Panc1 (cell line): ENCODE measurements at regions not wholly inside any gene's neighbourhood (a gene's known extent, or its start where the extent isn't known, plus 50 kb on each side); places are given as distances from the start of the nearest gene placed in this dataset.
A peak's percentile ranks its signal among the peaks of the same experiment; 100 is the strongest.

Source experiments
- ATAC-seq: fragments of 200-7000 bp; cut with Tn5 transposase; 2 replicates; pipeline ENCODE4 v1.9.1; 2020; ENCODE audit warnings: mild to moderate bottlenecking, moderate library complexity
- BruUV-seq: library from RNA; stranded (reverse); fragments of 400-500 nt; replicated peaks from 2 replicates; lab custom pipeline; 2021; lab: Mats Ljungman, UMichigan
- CTCF ChIA-PET: fragments of 300-600 bp; sonication (Branson Sonifier 250); formaldehyde crosslinking; loops from one replicate; lab custom pipeline; 2022; ENCODE audit warnings: antibody characterized with exemption; lab: Charles Lee
- POLR2A ChIA-PET: fragments of 300-600 bp; sonication (Branson Sonifier 250); formaldehyde crosslinking; loops from one replicate; lab custom pipeline; 2022; ENCODE audit warnings: antibody characterized with exemption; lab: Charles Lee
- DNase-seq: peaks from one replicate; pipeline ENCODE4 v3.0.0-alpha.2; 2010; ENCODE audit warnings: low read depth, low spot score
- H3K27ac ChIP-seq: 2 replicates; pipeline ENCODE4 v1.5.1; 2011; ENCODE audit warnings: mild to moderate bottlenecking, low read length, inconsistent platforms
- H3K27me3 ChIP-seq: fragments of 200-500 bp; sonication (Bioruptor generic); 2 replicates; pipeline ENCODE4 v1.6.0; 2014; ENCODE audit warnings: low read length, inconsistent platforms; ENCODE audit not compliant: control insufficient read depth, insufficient read depth
- H3K36me3 ChIP-seq: fragments of 200-500 bp; sonication (Bioruptor generic); 2 replicates; pipeline ENCODE4 v1.5.1; 2014; ENCODE audit warnings: inconsistent platforms, mild to moderate bottlenecking, low read length, moderate library complexity; ENCODE audit not compliant: control insufficient read depth, insufficient read depth
- H3K4me1 ChIP-seq: 2 replicates; pipeline ENCODE4 v1.5.1; 2011; ENCODE audit warnings: inconsistent platforms, mild to moderate bottlenecking, low read length, moderate library complexity; ENCODE audit not compliant: control insufficient read depth, insufficient read depth
- H3K4me3 ChIP-seq, 2 experiments: 2 replicates each; pipeline ENCODE4 v1.5.1; 2011 to 2012; ENCODE audit warnings: low read depth in 2 of 2, low read length in 2 of 2, mild to moderate bottlenecking in 2 of 2, inconsistent platforms in 1 of 2, moderate library complexity in 1 of 2
- H3K9me3 ChIP-seq: fragments of 200-500 bp; sonication (Bioruptor generic); 2 replicates; pipeline ENCODE4 v1.5.1; 2014; ENCODE audit warnings: low read depth, mild to moderate bottlenecking, inconsistent platforms, low read length, moderate library complexity; ENCODE audit not compliant: control insufficient read depth, insufficient read depth
- POLR2AphosphoS5 ChIP-seq: IDR thresholded peaks from 2 replicates; pipeline ENCODE4 v1.6.1; 2012; ENCODE audit warnings: mild to moderate bottlenecking, low read depth, low read length, moderate library complexity
- SIN3A ChIP-seq: IDR thresholded peaks from 2 replicates; pipeline ENCODE4 v1.6.1; 2012; ENCODE audit warnings: low read depth, mild to moderate bottlenecking, low read length, moderate library complexity, borderline replicate concordance; ENCODE audit not compliant: insufficient read depth
- TCF7L2 ChIP-seq: IDR thresholded peaks from 2 replicates; pipeline ENCODE4 v1.6.1; 2011; ENCODE audit warnings: mild to moderate bottlenecking, low read depth, low read length, inconsistent platforms
- in situ Hi-C: cut with HindIII; loops from 2 replicates; pipeline ENCODE4 v1.10.0; 2016; ENCODE audit warnings: low sequenced_read_pairs, low pct_unique_long_range_greater_than_20kb
- intact Hi-C: fragments of 100-400 bp; cut with micrococcal nuclease; formaldehyde crosslinking; loops from one replicate; pipeline ENCODE4 v1.10.0; 2022; ENCODE audit not compliant: unreplicated experiment
- TF ChIP-seq, protein P1 (sequence below): fragments of 450-650 bp; IDR thresholded peaks from 2 replicates; pipeline ENCODE4 v1.5.1; 2017; ENCODE audit warnings: mild to moderate bottlenecking
- TF ChIP-seq, protein P2 (sequence below), 2 experiments: IDR thresholded peaks; 2 replicates each; pipeline ENCODE4 v1.6.1; 2011 to 2012; ENCODE audit warnings: low read depth in 2 of 2, control low read depth in 1 of 2, low read length in 1 of 2, mild to moderate bottlenecking in 1 of 2, moderate library complexity in 1 of 2; ENCODE audit not compliant: insufficient read depth in 1 of 2

DNA sequence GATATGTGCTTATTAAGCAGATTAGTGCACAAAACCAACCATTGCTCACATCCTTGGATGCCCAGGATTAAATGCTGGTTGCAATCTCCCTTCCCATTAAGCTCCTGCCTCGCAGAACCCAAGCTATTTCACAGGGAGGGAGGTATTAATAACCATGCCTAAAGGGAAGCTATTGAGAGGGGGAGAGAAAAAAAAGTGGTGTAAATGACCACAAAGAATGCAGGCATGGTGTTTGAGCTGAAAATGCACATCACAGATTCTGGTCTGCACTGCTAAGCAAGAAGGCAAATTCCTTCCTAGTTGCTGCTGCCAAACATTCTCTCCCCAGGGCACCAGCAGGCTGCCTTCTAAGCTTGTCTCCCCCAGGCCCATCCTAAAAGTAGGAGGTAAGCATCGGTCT lies 92.0 kb upstream of the ISX start:
- ChIA-PET CTCF (no interaction called here), POLR2A (no interaction called here)
- DNase-seq (no peak), ATAC-seq (no peak)
- TF ChIP-seq POLR2AphosphoS5: no peak
- TF ChIP-seq, protein P1, sequence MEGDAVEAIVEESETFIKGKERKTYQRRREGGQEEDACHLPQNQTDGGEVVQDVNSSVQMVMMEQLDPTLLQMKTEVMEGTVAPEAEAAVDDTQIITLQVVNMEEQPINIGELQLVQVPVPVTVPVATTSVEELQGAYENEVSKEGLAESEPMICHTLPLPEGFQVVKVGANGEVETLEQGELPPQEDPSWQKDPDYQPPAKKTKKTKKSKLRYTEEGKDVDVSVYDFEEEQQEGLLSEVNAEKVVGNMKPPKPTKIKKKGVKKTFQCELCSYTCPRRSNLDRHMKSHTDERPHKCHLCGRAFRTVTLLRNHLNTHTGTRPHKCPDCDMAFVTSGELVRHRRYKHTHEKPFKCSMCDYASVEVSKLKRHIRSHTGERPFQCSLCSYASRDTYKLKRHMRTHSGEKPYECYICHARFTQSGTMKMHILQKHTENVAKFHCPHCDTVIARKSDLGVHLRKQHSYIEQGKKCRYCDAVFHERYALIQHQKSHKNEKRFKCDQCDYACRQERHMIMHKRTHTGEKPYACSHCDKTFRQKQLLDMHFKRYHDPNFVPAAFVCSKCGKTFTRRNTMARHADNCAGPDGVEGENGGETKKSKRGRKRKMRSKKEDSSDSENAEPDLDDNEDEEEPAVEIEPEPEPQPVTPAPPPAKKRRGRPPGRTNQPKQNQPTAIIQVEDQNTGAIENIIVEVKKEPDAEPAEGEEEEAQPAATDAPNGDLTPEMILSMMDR: no peak
- no peak for TF ChIP-seq TCF7L2
- TF ChIP-seq, protein P2, sequence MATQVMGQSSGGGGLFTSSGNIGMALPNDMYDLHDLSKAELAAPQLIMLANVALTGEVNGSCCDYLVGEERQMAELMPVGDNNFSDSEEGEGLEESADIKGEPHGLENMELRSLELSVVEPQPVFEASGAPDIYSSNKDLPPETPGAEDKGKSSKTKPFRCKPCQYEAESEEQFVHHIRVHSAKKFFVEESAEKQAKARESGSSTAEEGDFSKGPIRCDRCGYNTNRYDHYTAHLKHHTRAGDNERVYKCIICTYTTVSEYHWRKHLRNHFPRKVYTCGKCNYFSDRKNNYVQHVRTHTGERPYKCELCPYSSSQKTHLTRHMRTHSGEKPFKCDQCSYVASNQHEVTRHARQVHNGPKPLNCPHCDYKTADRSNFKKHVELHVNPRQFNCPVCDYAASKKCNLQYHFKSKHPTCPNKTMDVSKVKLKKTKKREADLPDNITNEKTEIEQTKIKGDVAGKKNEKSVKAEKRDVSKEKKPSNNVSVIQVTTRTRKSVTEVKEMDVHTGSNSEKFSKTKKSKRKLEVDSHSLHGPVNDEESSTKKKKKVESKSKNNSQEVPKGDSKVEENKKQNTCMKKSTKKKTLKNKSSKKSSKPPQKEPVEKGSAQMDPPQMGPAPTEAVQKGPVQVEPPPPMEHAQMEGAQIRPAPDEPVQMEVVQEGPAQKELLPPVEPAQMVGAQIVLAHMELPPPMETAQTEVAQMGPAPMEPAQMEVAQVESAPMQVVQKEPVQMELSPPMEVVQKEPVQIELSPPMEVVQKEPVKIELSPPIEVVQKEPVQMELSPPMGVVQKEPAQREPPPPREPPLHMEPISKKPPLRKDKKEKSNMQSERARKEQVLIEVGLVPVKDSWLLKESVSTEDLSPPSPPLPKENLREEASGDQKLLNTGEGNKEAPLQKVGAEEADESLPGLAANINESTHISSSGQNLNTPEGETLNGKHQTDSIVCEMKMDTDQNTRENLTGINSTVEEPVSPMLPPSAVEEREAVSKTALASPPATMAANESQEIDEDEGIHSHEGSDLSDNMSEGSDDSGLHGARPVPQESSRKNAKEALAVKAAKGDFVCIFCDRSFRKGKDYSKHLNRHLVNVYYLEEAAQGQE (IDR thresholded peaks at IDR 0.05; ENCODE audit: insufficient read depth in 1 of 2, low read depth in 2 of 2, low read length in 1 of 2): no peak
- TF ChIP-seq SIN3A: no peak
- H3K27me3 ChIP-seq: no peaks in the 10 kb centered on the region
- no TSS peak for BruUV-seq
- no peaks in the 10 kb centered on the region for H3K36me3 ChIP-seq
- H3K4me1 ChIP-seq: no peaks in the 10 kb centered on the region
- no peak overlapping the region for H3K27ac ChIP-seq
- intact Hi-C loops (no loop called here), in situ Hi-C loops (no loop called here)
- no peak overlapping the region for H3K4me3 ChIP-seq
- no peaks in the 10 kb centered on the region for H3K9me3 ChIP-seq

DNA sequence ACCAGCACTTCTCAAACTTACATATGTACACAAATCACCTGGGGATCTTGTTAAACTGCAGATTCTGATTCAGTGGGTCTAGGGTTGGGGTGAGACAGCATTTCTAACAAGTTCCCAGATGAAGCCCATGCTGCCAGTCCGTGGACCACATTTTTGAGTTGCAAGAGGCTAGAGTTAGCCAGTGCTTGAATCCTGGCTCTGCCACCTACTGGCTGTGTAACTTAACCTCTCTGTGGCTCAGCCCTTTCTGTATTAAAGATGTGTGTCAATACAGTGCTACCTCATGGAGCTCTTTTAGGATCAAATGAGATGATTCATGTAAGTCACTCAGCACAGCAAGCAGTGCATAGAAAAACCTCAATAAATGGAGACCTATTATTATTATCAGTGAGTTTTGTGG lies 90.2 kb upstream of the ISX start:
- no peaks in the 10 kb centered on the region for H3K4me1 ChIP-seq
- POLR2A ChIA-PET: no interaction called here
- TF ChIP-seq SIN3A: no peak
- TF ChIP-seq, protein P1: peak; percentile 28; the same call in 1 of the 2 replicates
- H3K27me3 ChIP-seq: no peaks in the 10 kb centered on the region
- DNase-seq: no peak
- ATAC-seq: no peak
- no TSS peak for BruUV-seq
- intact Hi-C loops: no loop called here
- H3K27ac ChIP-seq: no peak overlapping the region
- in situ Hi-C loops: no loop called here
- H3K36me3 ChIP-seq: no peaks in the 10 kb centered on the region
- CTCF ChIA-PET: interaction anchor here (0.6 kb wide), 1 partner anchor 386 kb away, joined by 9 read pairs; no protein-coding TSS in a partner anchor
- no peak overlapping the region for H3K4me3 ChIP-seq
- no peaks in the 10 kb centered on the region for H3K9me3 ChIP-seq

DNA sequence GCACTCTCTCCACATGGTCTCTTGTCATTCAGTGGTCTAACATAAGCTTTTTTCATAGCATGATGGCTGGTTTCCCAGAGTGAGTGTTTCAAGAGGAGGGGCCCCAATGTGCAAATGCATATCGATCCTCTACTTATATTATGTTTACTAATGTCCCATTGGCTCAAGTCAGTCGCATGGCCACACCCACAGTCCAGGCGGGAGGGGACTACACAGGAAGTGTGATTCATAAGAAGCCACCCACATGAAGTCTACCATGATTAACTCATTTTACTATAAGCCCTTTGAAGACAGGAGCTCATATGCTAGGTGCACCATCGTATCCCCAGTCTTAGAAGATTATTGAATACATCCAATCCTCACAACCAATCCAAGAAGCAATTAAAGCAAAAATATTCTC lies 89.5 kb upstream of the ISX start:
- Histone ChIP-seq H3K27ac (no peak overlapping the region), H3K9me3 (no peaks in the 10 kb centered on the region), H3K4me3 (no peak overlapping the region), H3K36me3 (no peaks in the 10 kb centered on the region), H3K4me1 (no peaks in the 10 kb centered on the region), H3K27me3 (no peaks in the 10 kb centered on the region)
- intact Hi-C loops: no loop called here
- BruUV-seq: no TSS peak
- POLR2A ChIA-PET: no interaction called here
- ATAC-seq: no peak
- DNase-seq: no peak
- in situ Hi-C loops: no loop called here
- TF ChIP-seq TCF7L2 (no peak), POLR2AphosphoS5 (no peak), SIN3A (no peak)
- TF ChIP-seq, protein P2 (IDR thresholded peaks at IDR 0.05; ENCODE audit: insufficient read depth in 1 of 2, low read depth in 2 of 2, low read length in 1 of 2): no peak
- TF ChIP-seq, protein P1: no peak
- CTCF ChIA-PET: interaction anchor here (0.6 kb wide), 1 partner anchor 385 kb away, joined by 9 read pairs; no protein-coding TSS in a partner anchor
